Neural crest cell (in vitro differentiated cells): ENCODE measurements at regions not wholly inside any gene's neighbourhood (a gene's known extent, or its start where the extent isn't known, plus 50 kb on each side); places are given as distances from the start of the nearest gene placed in this dataset.
"Not testable (repeated sequence)": the region's sequence is repeated elsewhere in the genome, so short reads cannot be mapped to it uniquely, and the experiment has no call there.

Experiments used
- DNase-seq: peaks from one replicate; pipeline ENCODE4 v3.0.0; 2021; ENCODE audit warnings: low read depth, mixed read lengths, low spot score
- H3K27ac Mint-ChIP-seq: one replicate; pipeline ENCODE4 v1.8.0; 2021; ENCODE audit warnings: mild to moderate bottlenecking, mixed read lengths; ENCODE audit not compliant: unreplicated experiment
- H3K27me3 Mint-ChIP-seq: 2 replicates; pipeline ENCODE4 v1.8.0; 2021; ENCODE audit warnings: low read depth, mild to moderate bottlenecking, mixed read lengths
- H3K36me3 Mint-ChIP-seq: 2 replicates; pipeline ENCODE4 v1.8.0; 2021; ENCODE audit warnings: low read depth, mild to moderate bottlenecking, mixed read lengths
- H3K4me1 Mint-ChIP-seq: 2 replicates; pipeline ENCODE4 v1.8.0; 2021; ENCODE audit warnings: mixed read lengths
- H3K4me3 Mint-ChIP-seq: one replicate; pipeline ENCODE4 v1.8.0; 2021; ENCODE audit warnings: mild to moderate bottlenecking, mixed read lengths
- H3K9me3 Mint-ChIP-seq: 2 replicates; pipeline ENCODE4 v1.8.0; 2021; ENCODE audit warnings: mixed read lengths
- TF ChIP-seq, protein P1 (sequence below): fragments of 200-600 bp; sonication (generic); conservative IDR thresholded peaks from 2 replicates; pipeline ENCODE4 v1.5.0; 2021; ENCODE audit warnings: antibody characterized with exemption, mild to moderate bottlenecking

GRCh38 chr14:101292448-101292847 lies 268.8 kb upstream of the DIO3 start:
- Mint-ChIP-seq H3K36me3 (peaks cover 10% of the 10 kb centered on the region), H3K9me3 (peaks cover 12% of the 10 kb centered on the region), H3K27me3 (no peaks in the 10 kb centered on the region), H3K4me1 (peaks cover 22% of the 10 kb centered on the region), H3K27ac (no peak overlapping the region), H3K4me3 (no peak overlapping the region)
- TF ChIP-seq, protein P1, sequence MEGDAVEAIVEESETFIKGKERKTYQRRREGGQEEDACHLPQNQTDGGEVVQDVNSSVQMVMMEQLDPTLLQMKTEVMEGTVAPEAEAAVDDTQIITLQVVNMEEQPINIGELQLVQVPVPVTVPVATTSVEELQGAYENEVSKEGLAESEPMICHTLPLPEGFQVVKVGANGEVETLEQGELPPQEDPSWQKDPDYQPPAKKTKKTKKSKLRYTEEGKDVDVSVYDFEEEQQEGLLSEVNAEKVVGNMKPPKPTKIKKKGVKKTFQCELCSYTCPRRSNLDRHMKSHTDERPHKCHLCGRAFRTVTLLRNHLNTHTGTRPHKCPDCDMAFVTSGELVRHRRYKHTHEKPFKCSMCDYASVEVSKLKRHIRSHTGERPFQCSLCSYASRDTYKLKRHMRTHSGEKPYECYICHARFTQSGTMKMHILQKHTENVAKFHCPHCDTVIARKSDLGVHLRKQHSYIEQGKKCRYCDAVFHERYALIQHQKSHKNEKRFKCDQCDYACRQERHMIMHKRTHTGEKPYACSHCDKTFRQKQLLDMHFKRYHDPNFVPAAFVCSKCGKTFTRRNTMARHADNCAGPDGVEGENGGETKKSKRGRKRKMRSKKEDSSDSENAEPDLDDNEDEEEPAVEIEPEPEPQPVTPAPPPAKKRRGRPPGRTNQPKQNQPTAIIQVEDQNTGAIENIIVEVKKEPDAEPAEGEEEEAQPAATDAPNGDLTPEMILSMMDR, result no peak
- no peak for DNase-seq

GRCh38 chr14:101293605-101294004 lies 267.7 kb upstream of the DIO3 start:
- Mint-ChIP-seq H3K27me3 (no peaks in the 10 kb centered on the region), H3K36me3 (peaks cover 10% of the 10 kb centered on the region), H3K9me3 (peaks cover 12% of the 10 kb centered on the region), H3K4me1 (peaks cover 22% of the 10 kb centered on the region), H3K27ac (no peak overlapping the region), H3K4me3 (no peak overlapping the region)
- DNase-seq, result no peak
- TF ChIP-seq, protein P1, result no peak

DNA sequence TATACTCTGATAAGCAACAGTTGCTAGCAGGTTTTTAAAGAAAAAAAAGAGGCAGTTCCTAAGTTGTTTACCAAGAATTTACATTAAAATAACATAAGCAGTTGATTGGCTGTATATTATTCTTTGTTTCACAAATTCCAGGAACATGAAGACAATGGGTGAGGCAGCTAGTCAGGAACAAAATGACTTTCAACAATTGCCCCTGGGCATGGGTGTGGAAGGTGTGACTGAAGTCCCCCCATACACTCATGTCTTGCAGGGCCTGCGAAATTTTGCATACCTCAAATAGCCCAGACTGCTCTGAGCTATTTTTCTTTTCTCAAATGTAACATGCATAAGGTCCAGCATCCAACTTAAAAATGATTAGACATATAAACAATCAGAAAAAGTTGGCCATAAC lies 267.2 kb upstream of the DIO3 start:
- TF ChIP-seq, protein P1, result no peak
- H3K27ac Mint-ChIP-seq, result no peak overlapping the region
- peaks cover 22% of the 10 kb centered on the region for H3K4me1 Mint-ChIP-seq
- H3K36me3 Mint-ChIP-seq, result peaks cover 10% of the 10 kb centered on the region
- no peaks in the 10 kb centered on the region for H3K27me3 Mint-ChIP-seq
- H3K4me3 Mint-ChIP-seq, result no peak overlapping the region
- peaks cover 12% of the 10 kb centered on the region for H3K9me3 Mint-ChIP-seq
- DNase-seq, result no peak

DNA sequence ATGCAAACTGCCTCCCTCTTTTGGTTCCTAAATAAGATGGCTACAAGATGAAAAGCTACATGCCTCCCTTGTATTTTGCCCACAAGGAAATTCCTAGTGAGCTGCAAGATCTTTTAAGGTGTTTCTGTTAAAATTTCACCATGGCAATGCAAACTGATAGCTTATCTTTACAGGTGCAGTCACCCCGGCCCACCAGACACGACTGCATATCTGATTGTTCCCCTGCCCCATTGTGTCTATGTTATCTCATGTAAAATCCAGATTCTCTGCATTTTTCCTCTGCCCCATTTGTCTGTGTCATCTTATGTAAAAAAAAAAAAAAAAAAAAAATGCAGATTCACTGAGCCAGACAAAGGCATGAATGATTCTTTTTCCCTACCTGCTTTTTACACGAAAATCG lies 261.5 kb upstream of the DIO3 start:
- H3K27me3 Mint-ChIP-seq, H3K4me1 Mint-ChIP-seq, H3K36me3 Mint-ChIP-seq, H3K27ac Mint-ChIP-seq, H3K4me3 Mint-ChIP-seq, DNase-seq: not testable (repeated sequence)
- H3K9me3 Mint-ChIP-seq, result peaks cover 12% of the 10 kb centered on the region

GRCh38 chr14:101301011-101301410 lies 260.3 kb upstream of the DIO3 start:
- H3K27ac Mint-ChIP-seq, result no peak overlapping the region

DNA sequence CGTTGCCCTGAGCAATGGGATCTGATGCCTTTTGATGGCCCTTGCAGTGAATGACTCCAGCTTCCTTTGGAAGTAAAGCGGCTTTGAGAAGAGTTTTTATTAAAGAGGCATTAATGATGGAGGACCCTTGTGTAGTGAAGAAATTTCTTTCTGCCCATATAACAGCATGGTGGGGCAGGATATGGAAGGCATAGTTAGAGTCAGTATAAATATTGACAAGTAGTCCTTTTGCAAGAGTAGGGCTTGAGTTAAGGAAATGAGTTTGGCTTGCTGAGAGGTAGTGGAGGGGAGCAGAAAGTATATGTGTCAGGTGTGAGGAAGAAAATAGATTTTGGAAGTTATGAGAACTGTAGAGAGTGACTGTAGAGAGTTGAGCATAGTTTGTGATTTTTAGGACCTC lies 254.1 kb upstream of the DIO3 start:
- H3K27me3 Mint-ChIP-seq, result not testable (repeated sequence)

More at GRCh38 chr14:101301011-101301410, 260.3 kb upstream of the DIO3 start:
- Mint-ChIP-seq H3K36me3 (peaks cover 7% of the 10 kb centered on the region), H3K9me3 (peaks cover 12% of the 10 kb centered on the region), H3K4me1 (no peaks in the 10 kb centered on the region), H3K4me3 (no peak overlapping the region), H3K27me3 (no peaks in the 10 kb centered on the region)
- no peak for DNase-seq
- TF ChIP-seq, protein P1, result no peak

GRCh38 chr14:101311186-101311585 lies 250.1 kb upstream of the DIO3 start:
- H3K27ac Mint-ChIP-seq, H3K36me3 Mint-ChIP-seq, H3K4me3 Mint-ChIP-seq, H3K9me3 Mint-ChIP-seq, DNase-seq, H3K4me1 Mint-ChIP-seq, H3K27me3 Mint-ChIP-seq: not testable (repeated sequence)

More for the DNA sequence above, 254.1 kb upstream of the DIO3 start:
- H3K4me1 Mint-ChIP-seq, H3K4me3 Mint-ChIP-seq, H3K36me3 Mint-ChIP-seq, H3K9me3 Mint-ChIP-seq, H3K27ac Mint-ChIP-seq, DNase-seq: not testable (repeated sequence)
